B cell (primary cell): ENCODE measurements at regions not wholly inside any gene's neighbourhood (a gene's known extent, or its start where the extent isn't known, plus 50 kb on each side); places are given as distances from the start of the nearest gene placed in this dataset.

ENCODE experiments used
- ATAC-seq: fragments of 200-7000 bp; cut with Tn5 transposase; one replicate; pipeline ENCODE4 v1.10.0; 2021; ENCODE audit warnings: low read depth, mild to moderate bottlenecking, moderate number of reproducible peaks, moderate library complexity
- CTCF ChIA-PET: fragments of 350-600 bp; sonication (Branson Sonifier 250); formaldehyde crosslinking; loops from one replicate; lab custom pipeline; 2021; ENCODE audit warnings: antibody characterized with exemption, inconsistent platforms; lab: Charles Lee
- POLR2A ChIA-PET: fragments of 350-600 bp; sonication (Branson Sonifier 250); formaldehyde crosslinking; loops from one replicate; lab custom pipeline; 2021; ENCODE audit warnings: antibody characterized with exemption; lab: Charles Lee
- DNase-seq: peaks from one replicate; pipeline ENCODE4 v3.0.0; 2013
- H2AFZ ChIP-seq: 2 replicates; pipeline ENCODE4 v1.6.1; 2012; ENCODE audit warnings: mild to moderate bottlenecking, low read depth, low read length; ENCODE audit not compliant: insufficient read depth, poor library complexity, severe bottlenecking
- H3K27ac ChIP-seq, 2 donors: 1 replicate in 1 of 2; 2 replicates in 1 of 2; pipeline ENCODE4 v1.5.1; 2012 to 2013; ENCODE audit warnings: low read length in 2 of 2, mild to moderate bottlenecking in 2 of 2, moderate library complexity in 1 of 2
- H3K27me3 ChIP-seq, 4 experiments: fragments of 200-600 bp in 1 of 4; sonication (generic) in 1 of 4; replicated peaks in 1 of 4; 1 replicate in 2 of 4; 2 replicates in 2 of 4; pipeline versions ENCODE4 v1.6.1 to v1.7.0; 2013 to 2016; ENCODE audit warnings: low read length in 3 of 4, mild to moderate bottlenecking in 2 of 4, mixed read lengths in 1 of 4, moderate library complexity in 1 of 4; ENCODE audit not compliant: insufficient read depth in 4 of 4, control insufficient read depth in 3 of 4; ENCODE audit errors: control extremely low read depth in 1 of 4
- H3K36me3 ChIP-seq, 2 experiments: replicated peaks in 1 of 2; 1 replicate in 1 of 2; 2 replicates in 1 of 2; pipeline versions ENCODE4 v1.6.1 to v1.7.1; 2013; ENCODE audit warnings: low read length in 1 of 2; ENCODE audit not compliant: insufficient read depth in 2 of 2, control insufficient read depth in 1 of 2; ENCODE audit errors: control extremely low read depth in 1 of 2, extremely low read depth in 1 of 2
- H3K4me1 ChIP-seq, 2 donors: fragments of 200-600 bp in 1 of 2; sonication (generic) in 1 of 2; 1 replicate in 1 of 2; 2 replicates in 1 of 2; pipeline versions ENCODE4 v1.5.1 to v1.6.1; 2013 to 2017; ENCODE audit warnings: low read length in 2 of 2; ENCODE audit not compliant: control insufficient read depth in 2 of 2, insufficient read depth in 2 of 2
- H3K4me2 ChIP-seq: replicated peaks from 2 replicates; pipeline ENCODE3; 2012; ENCODE audit warnings: mild to moderate bottlenecking, low read depth, low read length; ENCODE audit not compliant: poor library complexity, severe bottlenecking
- H3K4me3 ChIP-seq, 5 experiments: fragments of 200-600 bp in 1 of 5; sonication (generic) in 1 of 5; 1 replicate in 3 of 5; 2 replicates in 2 of 5; pipeline versions ENCODE4 v1.5.1 to v1.7.0; 2011 to 2016; ENCODE audit warnings: low read length in 4 of 5, mild to moderate bottlenecking in 4 of 5, low read depth in 2 of 5, control low read depth in 1 of 5, moderate library complexity in 1 of 5; ENCODE audit not compliant: insufficient read depth in 1 of 5; ENCODE audit errors: control extremely low read depth in 1 of 5, extremely low read depth in 1 of 5
- H3K79me2 ChIP-seq: fragments of 200-600 bp; sonication (generic); one replicate; pipeline ENCODE4 v1.6.0; 2016; ENCODE audit warnings: low read length; ENCODE audit not compliant: control insufficient read depth, insufficient read depth
- H3K9ac ChIP-seq: fragments of 200-600 bp; sonication (generic); 2 replicates; pipeline ENCODE4 v1.6.1; 2017; ENCODE audit warnings: mild to moderate bottlenecking, low read length, moderate library complexity
- H3K9me3 ChIP-seq, 3 donors: one replicate each; pipeline versions ENCODE4 v1.6.1 to v1.7.1; 2013; ENCODE audit warnings: low read length in 2 of 3; ENCODE audit not compliant: control insufficient read depth in 2 of 3, insufficient read depth in 1 of 3; ENCODE audit errors: control extremely low read depth in 1 of 3
- H4K20me1 ChIP-seq: 2 replicates; pipeline ENCODE4 v1.6.0; 2012; ENCODE audit warnings: mild to moderate bottlenecking, low read length; ENCODE audit not compliant: insufficient read depth, control insufficient read depth, poor library complexity, severe bottlenecking
- H3K27ac Mint-ChIP-seq: one replicate; pipeline ENCODE4 v1.8.0; 2021; ENCODE audit warnings: mixed read lengths
- H3K27me3 Mint-ChIP-seq: one replicate; pipeline ENCODE4 v1.8.0; 2021; ENCODE audit warnings: mixed read lengths
- H3K4me1 Mint-ChIP-seq: one replicate; pipeline ENCODE4 v1.8.0; 2021; ENCODE audit warnings: mixed read lengths
- H3K4me3 Mint-ChIP-seq: one replicate; pipeline ENCODE4 v1.8.0; 2021; ENCODE audit warnings: mixed read lengths
- H3K9me3 Mint-ChIP-seq: one replicate; pipeline ENCODE4 v1.8.0; 2022; ENCODE audit warnings: mixed read lengths; ENCODE audit not compliant: insufficient read depth
- EZH2 ChIP-seq: IDR thresholded peaks from 2 replicates; pipeline ENCODE4 v1.6.1; 2012; ENCODE audit warnings: borderline replicate concordance, low read depth, mild to moderate bottlenecking, moderate library complexity, low read length; ENCODE audit not compliant: insufficient read depth, poor library complexity, severe bottlenecking
- WGBS: methylation state at CpG from one replicate; pipeline ENCODE4 v1.1.5; 2013; ENCODE audit warnings: missing lambda C conversion rate; ENCODE audit not compliant: insufficient coverage; 5-methylcytosine and 5-hydroxymethylcytosine counted together
- intact Hi-C: fragments of 100-400 bp; cut with micrococcal nuclease; formaldehyde crosslinking; loops from one replicate; pipeline ENCODE4 v1.10.0; 2022
- TF ChIP-seq, protein P1 (sequence below): fragments of 200-600 bp; IDR thresholded peaks from one replicate; pipeline ENCODE4 v1.8.0; 2022; ENCODE audit warnings: antibody characterized with exemption, mild to moderate bottlenecking

DNA sequence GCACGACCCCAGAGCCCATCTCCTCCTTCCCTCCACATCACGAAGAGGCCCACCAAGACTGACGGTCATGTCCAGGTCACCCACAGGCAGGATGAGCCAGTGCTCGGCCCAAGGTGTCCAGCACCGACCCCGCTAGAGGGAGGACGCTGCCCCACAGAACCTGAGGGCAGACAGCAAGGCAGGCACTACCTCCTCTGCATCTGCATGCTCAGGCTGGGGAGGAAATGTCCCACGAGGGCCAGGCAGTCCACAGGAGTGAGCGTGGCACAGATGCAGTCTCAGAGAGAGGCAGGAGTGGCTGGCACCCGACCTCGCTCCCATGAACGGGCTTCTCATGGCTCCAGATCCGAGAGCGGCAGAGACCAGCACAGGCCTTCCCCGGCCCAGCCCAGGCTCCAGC is 133.2 kb downstream of the TUBA3C start:
- H3K27me3 Mint-ChIP-seq, result no peaks in the 10 kb centered on the region
- no peak overlapping the region for H3K4me2 ChIP-seq
- no peak overlapping the region for H2AFZ ChIP-seq
- H3K4me1 Mint-ChIP-seq, result no peaks in the 10 kb centered on the region
- H3K4me3 ChIP-seq, result no peak overlapping the region
- no peak overlapping the region for H3K4me3 Mint-ChIP-seq
- CTCF ChIA-PET, result no interaction called here
- H4K20me1 ChIP-seq, result no peaks in the 10 kb centered on the region
- H3K36me3 ChIP-seq, result no peaks in the 10 kb centered on the region
- H3K27ac ChIP-seq, result no peak overlapping the region
- POLR2A ChIA-PET, result no interaction called here
- peaks cover 8% of the 10 kb centered on the region for H3K9me3 Mint-ChIP-seq
- no peak for ATAC-seq
- no peaks in the 10 kb centered on the region for H3K4me1 ChIP-seq
- H3K27ac Mint-ChIP-seq, result no peak overlapping the region
- H3K9me3 ChIP-seq, result peaks cover 0 to 44% (median 2%) of the 10 kb centered on the region in 3 donors
- H3K27me3 ChIP-seq, result no peaks in the 10 kb centered on the region
- H3K9ac ChIP-seq, result no peak overlapping the region
- H3K79me2 ChIP-seq, result no peaks in the 10 kb centered on the region
- no peak for DNase-seq
- 82% methylated on average over 12 of the region's 15 CpGs for WGBS
- TF ChIP-seq, protein P1, sequence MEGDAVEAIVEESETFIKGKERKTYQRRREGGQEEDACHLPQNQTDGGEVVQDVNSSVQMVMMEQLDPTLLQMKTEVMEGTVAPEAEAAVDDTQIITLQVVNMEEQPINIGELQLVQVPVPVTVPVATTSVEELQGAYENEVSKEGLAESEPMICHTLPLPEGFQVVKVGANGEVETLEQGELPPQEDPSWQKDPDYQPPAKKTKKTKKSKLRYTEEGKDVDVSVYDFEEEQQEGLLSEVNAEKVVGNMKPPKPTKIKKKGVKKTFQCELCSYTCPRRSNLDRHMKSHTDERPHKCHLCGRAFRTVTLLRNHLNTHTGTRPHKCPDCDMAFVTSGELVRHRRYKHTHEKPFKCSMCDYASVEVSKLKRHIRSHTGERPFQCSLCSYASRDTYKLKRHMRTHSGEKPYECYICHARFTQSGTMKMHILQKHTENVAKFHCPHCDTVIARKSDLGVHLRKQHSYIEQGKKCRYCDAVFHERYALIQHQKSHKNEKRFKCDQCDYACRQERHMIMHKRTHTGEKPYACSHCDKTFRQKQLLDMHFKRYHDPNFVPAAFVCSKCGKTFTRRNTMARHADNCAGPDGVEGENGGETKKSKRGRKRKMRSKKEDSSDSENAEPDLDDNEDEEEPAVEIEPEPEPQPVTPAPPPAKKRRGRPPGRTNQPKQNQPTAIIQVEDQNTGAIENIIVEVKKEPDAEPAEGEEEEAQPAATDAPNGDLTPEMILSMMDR, result no peak
- no peak for TF ChIP-seq EZH2
- intact Hi-C loops, result no loop called here

DNA sequence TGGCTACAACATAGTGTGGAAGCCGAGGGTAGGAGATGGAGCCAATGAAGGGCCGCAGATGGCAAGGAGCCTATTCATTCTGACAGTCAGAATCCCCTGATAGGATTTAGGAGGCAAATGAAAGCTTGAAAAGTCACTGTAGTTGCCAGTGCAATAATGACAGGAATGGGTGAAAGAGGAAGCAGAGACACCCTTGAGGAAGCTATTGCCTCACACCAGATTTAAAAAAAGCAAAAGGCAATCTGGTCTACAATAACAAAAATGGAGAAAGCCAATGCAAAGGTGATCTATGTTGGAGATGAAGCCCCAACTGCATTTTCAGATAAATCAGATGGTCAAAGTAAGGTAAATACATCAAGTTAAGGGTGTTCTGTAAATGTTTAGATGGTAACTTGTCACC is 158.5 kb downstream of the TUBA3C start:
- no peak for DNase-seq
- no peaks in the 10 kb centered on the region for H3K27me3 ChIP-seq
- no peak overlapping the region for H3K27ac ChIP-seq
- intact Hi-C loops, result no loop called here
- ChIA-PET CTCF (no interaction called here), POLR2A (no interaction called here)
- WGBS, result 31% methylated on average over 2 of the region's 2 CpGs
- H3K9ac ChIP-seq, result no peak overlapping the region
- no peak overlapping the region for H3K27ac Mint-ChIP-seq
- peaks cover 4% of the 10 kb centered on the region for H3K9me3 Mint-ChIP-seq
- H3K4me1 ChIP-seq, result no peaks in the 10 kb centered on the region
- H3K27me3 Mint-ChIP-seq, result no peaks in the 10 kb centered on the region
- TF ChIP-seq, protein P1, result no peak
- TF ChIP-seq EZH2, result no peak
- no peaks in the 10 kb centered on the region for H3K4me1 Mint-ChIP-seq
- H2AFZ ChIP-seq, result no peak overlapping the region
- ATAC-seq, result no peak
- no peak overlapping the region for H3K4me2 ChIP-seq
- H4K20me1 ChIP-seq, result no peaks in the 10 kb centered on the region
- H3K79me2 ChIP-seq, result no peaks in the 10 kb centered on the region
- no peak overlapping the region for H3K4me3 Mint-ChIP-seq
- H3K4me3 ChIP-seq, result no peak overlapping the region
- H3K36me3 ChIP-seq, result no peaks in the 10 kb centered on the region
- peaks cover 0 to 5% (median 0%) of the 10 kb centered on the region in 3 donors for H3K9me3 ChIP-seq
